Esophagus muscularis mucosa (tissue), 4 donors: ENCODE measurements at regions not wholly inside any gene's neighbourhood (a gene's known extent, or its start where the extent isn't known, plus 50 kb on each side); places are given as distances from the start of the nearest gene placed in this dataset.

Source experiments
- DNase-seq: peaks from one replicate; pipeline ENCODE4 v3.0.0-alpha.2; 2017; ENCODE audit errors: extremely low spot score
- H3K27ac ChIP-seq, 4 donors: fragments of 200-600 bp; sonication (generic); replicated peaks in 1 of 4; 1 replicate in 3 of 4; 2 replicates in 1 of 4; pipeline ENCODE4 v1.5.1; 2016 to 2019; ENCODE audit warnings: mild to moderate bottlenecking in 1 of 4
- H3K27me3 ChIP-seq, 4 donors: fragments of 200-600 bp; sonication (generic); one replicate each; pipeline versions ENCODE4 v1.5.1 to v1.6.0; 2016 to 2019
- H3K36me3 ChIP-seq, 4 donors: fragments of 200-600 bp; sonication (generic); one replicate each; pipeline ENCODE4 v1.5.1; 2016 to 2019
- H3K4me1 ChIP-seq, 4 donors: fragments of 200-600 bp; sonication (generic); one replicate each; pipeline ENCODE4 v1.5.1; 2016 to 2019
- H3K4me3 ChIP-seq, 4 donors: fragments of 200-600 bp; sonication (generic); 1 replicate in 2 of 4; 2 replicates in 2 of 4; pipeline ENCODE4 v1.5.1; 2016 to 2019; ENCODE audit warnings: mild to moderate bottlenecking in 4 of 4, moderate library complexity in 1 of 4
- H3K9me3 ChIP-seq, 4 donors: fragments of 200-600 bp; sonication (generic); 1 replicate in 3 of 4; 2 replicates in 1 of 4; pipeline ENCODE4 v1.5.1; 2016 to 2019
- EP300 ChIP-seq: sonication (generic); formaldehyde crosslinking; IDR thresholded peaks from one replicate; pipeline ENCODE4 v1.6.1; 2017; ENCODE audit warnings: antibody characterized with exemption
- POLR2A ChIP-seq: fragments of 450-650 bp; IDR thresholded peaks from one replicate; pipeline ENCODE4 v1.6.1; 2017; ENCODE audit warnings: antibody characterized with exemption, moderate library complexity, mild to moderate bottlenecking, low read depth
- POLR2AphosphoS5 ChIP-seq, 2 donors: sonication (generic); formaldehyde crosslinking; IDR thresholded peaks; one replicate each; pipeline ENCODE4 v1.6.1; 2017; ENCODE audit warnings: antibody characterized with exemption in 2 of 2
- WGBS: methylation state at CpG from one replicate; pipeline ENCODE4 v1.1.5; 2018; 5-methylcytosine and 5-hydroxymethylcytosine counted together
- intact Hi-C: fragments of 100-400 bp; cut with DNase I; formaldehyde crosslinking; loops from one replicate; pipeline ENCODE4 v1.15.1; 2023
- TF ChIP-seq, protein P1 (sequence below), 3 experiments: fragments of 200-600 bp in 2 of 3; fragments of 450-650 bp in 1 of 3; sonication (generic) in 2 of 3; IDR thresholded peaks; one replicate each; pipeline ENCODE4 v1.5.1; 2017 to 2019; ENCODE audit warnings: antibody characterized with exemption in 3 of 3, mild to moderate bottlenecking in 2 of 3, moderate library complexity in 1 of 3

DNA sequence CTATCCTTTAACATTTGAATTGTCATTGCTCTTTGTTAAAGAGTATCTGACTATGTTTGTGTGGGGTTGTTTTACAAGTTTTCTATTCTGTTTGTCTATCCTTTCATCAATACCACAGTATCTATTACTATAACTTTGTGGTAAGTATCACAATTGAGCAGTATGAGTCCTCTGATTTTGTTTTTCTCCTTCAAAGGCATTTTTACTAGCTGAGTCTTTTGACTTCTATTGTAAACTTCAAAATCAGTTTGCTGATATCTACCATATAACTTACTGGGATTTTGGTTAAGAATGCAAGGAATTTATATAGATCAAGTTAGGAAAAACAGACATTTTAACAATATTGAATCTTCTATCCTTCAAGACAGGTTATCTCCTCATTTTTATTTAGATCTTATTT, 789.8 kb upstream of the PTPRD start:
- intact Hi-C loops, result no loop called here
- Histone ChIP-seq H3K27me3 (no peaks in the 10 kb centered on the region), H3K36me3 (no peaks in the 10 kb centered on the region), H3K27ac (no peak overlapping the region), H3K9me3 (peaks cover 0 to 52% (median 25%) of the 10 kb centered on the region in 4 donors), H3K4me1 (no peaks in the 10 kb centered on the region), H3K4me3 (no peak overlapping the region)
- no peak for DNase-seq
- TF ChIP-seq POLR2A (no peak), POLR2AphosphoS5 (IDR thresholded peaks at IDR 0.05) (no peak), EP300 (no peak)
- TF ChIP-seq, protein P1, sequence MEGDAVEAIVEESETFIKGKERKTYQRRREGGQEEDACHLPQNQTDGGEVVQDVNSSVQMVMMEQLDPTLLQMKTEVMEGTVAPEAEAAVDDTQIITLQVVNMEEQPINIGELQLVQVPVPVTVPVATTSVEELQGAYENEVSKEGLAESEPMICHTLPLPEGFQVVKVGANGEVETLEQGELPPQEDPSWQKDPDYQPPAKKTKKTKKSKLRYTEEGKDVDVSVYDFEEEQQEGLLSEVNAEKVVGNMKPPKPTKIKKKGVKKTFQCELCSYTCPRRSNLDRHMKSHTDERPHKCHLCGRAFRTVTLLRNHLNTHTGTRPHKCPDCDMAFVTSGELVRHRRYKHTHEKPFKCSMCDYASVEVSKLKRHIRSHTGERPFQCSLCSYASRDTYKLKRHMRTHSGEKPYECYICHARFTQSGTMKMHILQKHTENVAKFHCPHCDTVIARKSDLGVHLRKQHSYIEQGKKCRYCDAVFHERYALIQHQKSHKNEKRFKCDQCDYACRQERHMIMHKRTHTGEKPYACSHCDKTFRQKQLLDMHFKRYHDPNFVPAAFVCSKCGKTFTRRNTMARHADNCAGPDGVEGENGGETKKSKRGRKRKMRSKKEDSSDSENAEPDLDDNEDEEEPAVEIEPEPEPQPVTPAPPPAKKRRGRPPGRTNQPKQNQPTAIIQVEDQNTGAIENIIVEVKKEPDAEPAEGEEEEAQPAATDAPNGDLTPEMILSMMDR (IDR thresholded peaks at IDR 0.05), result no peak

DNA sequence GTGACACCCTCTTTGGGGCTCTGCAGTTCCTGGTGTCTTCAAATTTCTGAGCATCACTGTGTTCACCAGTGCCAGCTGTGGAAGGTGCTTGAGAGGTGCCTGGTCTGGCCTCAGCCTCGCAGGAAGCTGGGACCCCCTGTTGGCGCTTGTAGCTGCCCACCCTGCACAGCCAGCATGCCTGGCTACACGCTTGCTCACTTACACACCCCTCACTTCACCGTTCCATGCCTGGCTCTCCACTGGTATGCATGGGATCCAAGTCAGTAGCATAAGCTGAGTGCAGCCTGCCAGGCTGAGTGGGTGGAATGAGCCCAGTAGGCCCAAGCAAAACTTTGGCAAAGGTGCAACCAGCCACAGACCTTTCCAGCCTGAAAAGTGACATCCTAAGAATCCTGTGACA, 801.4 kb upstream of the PTPRD start:
- Histone ChIP-seq H3K9me3 (peaks cover 0 to 5% (median 0%) of the 10 kb centered on the region in 4 donors), H3K4me1 (no peaks in the 10 kb centered on the region), H3K27ac (no peak overlapping the region), H3K4me3 (no peak overlapping the region), H3K27me3 (no peaks in the 10 kb centered on the region), H3K36me3 (no peaks in the 10 kb centered on the region)
- 88% methylated on average over 4 of the region's 4 CpGs for WGBS
- intact Hi-C loops, result no loop called here
- TF ChIP-seq, protein P1 (IDR thresholded peaks at IDR 0.05), result no peak
- TF ChIP-seq POLR2AphosphoS5 (IDR thresholded peaks at IDR 0.05) (no peak), EP300 (no peak), POLR2A (no peak)
- DNase-seq, result no peak

DNA sequence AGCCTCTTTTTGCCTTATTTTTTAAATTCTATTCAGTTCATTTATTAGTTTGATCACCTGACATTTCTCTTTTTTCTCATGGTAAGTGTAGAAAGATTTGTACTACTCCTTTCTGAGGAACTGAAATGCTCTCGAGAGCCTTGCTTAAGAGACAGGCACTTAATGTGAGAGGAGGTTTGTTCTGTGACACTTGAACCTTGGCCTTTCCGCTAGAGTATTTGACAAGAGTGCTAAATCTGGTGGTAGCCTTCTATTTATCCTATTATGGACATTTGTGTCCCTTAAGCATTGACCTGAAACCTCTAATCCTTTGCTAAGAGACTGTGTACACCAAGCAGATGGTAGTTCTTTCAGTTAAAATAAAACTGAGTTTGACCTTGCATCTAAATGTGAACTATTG, 805.0 kb upstream of the PTPRD start:
- TF ChIP-seq EP300 (no peak), POLR2A (no peak), POLR2AphosphoS5 (IDR thresholded peaks at IDR 0.05) (no peak)
- TF ChIP-seq, protein P1 (IDR thresholded peaks at IDR 0.05), result no peak
- Histone ChIP-seq H3K27ac (no peak overlapping the region), H3K4me1 (no peaks in the 10 kb centered on the region), H3K27me3 (no peaks in the 10 kb centered on the region), H3K4me3 (no peak overlapping the region), H3K9me3 (peaks cover 0 to 5% (median 0%) of the 10 kb centered on the region in 4 donors), H3K36me3 (no peaks in the 10 kb centered on the region)
- 73% methylated on average over 2 of the region's 2 CpGs for WGBS
- DNase-seq, result no peak
- intact Hi-C loops, result no loop called here

- H3K4me1 ChIP-seq, result no peaks in the 10 kb centered on the region
- no peaks in the 10 kb centered on the region for H3K9me3 ChIP-seq
- intact Hi-C loops, result no loop called here
- H3K27ac ChIP-seq, result no peak overlapping the region
- H3K36me3 ChIP-seq, result no peaks in the 10 kb centered on the region
- H3K4me3 ChIP-seq, result no peak overlapping the region
- 82% methylated on average over 3 of the region's 3 CpGs for WGBS
- TF ChIP-seq, protein P1 (IDR thresholded peaks at IDR 0.05), result no peak
- TF ChIP-seq EP300 (no peak), POLR2A (no peak), POLR2AphosphoS5 (IDR thresholded peaks at IDR 0.05) (no peak)
- no peak for DNase-seq
- no peaks in the 10 kb centered on the region for H3K27me3 ChIP-seq
Measured at GRCh38 chr9:11431490-11431889, 818.7 kb upstream of the PTPRD start.

- intact Hi-C loops, result no loop called here
- DNase-seq, result no peak
- Histone ChIP-seq H3K27ac (no peak overlapping the region), H3K27me3 (no peaks in the 10 kb centered on the region), H3K4me3 (no peak overlapping the region), H3K9me3 (no peaks in the 10 kb centered on the region), H3K36me3 (no peaks in the 10 kb centered on the region), H3K4me1 (no peaks in the 10 kb centered on the region)
- WGBS, result 97% methylated on average over 1 of the region's 1 CpG
- TF ChIP-seq POLR2AphosphoS5 (IDR thresholded peaks at IDR 0.05) (no peak), EP300 (no peak), POLR2A (no peak)
- TF ChIP-seq, protein P1 (IDR thresholded peaks at IDR 0.05), result no peak
Measured at GRCh38 chr9:11432361-11432760, 819.6 kb upstream of the PTPRD start.
